GM18498 (cell line): ENCODE measurements at regions not wholly inside any gene's neighbourhood (a gene's known extent, or its start where the extent isn't known, plus 50 kb on each side); places are given as distances from the start of the nearest gene placed in this dataset.

Experiments used
- ATAC-seq: cut with Tn5 transposase; IDR thresholded peaks from one replicate; pipeline ENCODE4 v1.9.1; 2021; ENCODE audit warnings: mild to moderate bottlenecking, moderate library complexity; ENCODE audit not compliant: unreplicated experiment

DNA sequence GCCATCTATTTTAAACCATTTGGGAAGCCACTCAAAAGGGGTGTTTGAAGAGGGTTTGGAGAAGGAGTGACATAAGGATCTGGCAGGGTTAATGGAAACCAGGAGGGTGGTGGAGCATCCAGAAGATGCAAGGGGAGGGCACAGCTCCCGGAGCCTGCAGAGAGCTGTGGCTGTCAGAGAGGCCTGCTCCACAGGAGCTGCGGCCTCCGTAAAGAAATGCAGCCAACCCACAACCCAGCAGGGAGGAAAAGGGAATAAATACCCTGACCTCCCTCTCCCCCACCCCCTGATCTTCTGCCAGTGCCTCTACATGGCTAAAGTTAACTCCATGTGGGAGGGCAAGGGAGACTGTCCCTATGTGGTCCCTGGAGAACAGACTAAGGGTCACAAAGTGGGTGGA lies 567.1 kb upstream of the POU3F3 start:
- no peak for ATAC-seq

DNA sequence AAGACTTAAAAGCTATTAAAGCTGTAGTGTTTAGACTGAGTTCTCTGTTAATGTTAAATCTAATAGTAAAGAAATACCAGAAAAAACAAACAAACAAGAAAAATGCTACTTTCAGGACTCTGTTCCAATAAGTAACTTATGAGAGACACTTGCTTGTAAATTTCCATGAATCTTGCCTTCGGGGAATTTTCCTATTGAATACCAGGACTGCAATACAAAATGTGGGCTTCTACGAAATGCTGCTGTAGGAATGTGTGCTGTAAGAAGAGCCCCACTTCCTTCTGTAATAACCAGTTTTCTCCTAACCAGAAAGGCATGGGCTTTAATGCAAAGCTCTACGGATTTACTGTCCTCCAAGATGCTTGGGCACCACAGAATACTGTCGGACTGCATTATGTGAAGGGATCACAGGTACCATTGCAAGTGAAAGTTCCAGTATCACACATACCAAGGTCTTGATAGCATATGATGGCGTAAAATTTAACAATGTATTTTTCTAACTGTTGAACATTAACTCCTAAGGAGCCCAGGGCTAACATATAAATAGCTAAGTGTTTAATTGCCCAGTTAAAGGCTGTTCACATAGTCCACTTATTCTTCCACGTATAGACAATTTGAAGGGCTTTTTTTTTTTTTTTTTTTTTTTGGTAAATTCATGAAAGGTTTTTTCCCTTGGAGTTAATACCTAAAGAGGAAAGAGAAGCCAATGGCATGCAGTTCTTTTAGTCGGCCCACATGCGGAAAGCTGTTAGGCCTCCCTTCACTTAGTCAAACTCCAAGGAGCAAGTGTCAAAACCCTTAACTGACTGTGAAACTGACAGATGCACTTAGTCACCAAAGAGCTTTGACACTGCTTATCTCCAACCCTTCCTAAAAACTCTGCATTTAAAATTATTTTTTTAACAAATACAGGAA lies 564.0 kb upstream of the POU3F3 start:
- ATAC-seq: no peak

- ATAC-seq: no peak
Measured at GRCh38 chr2:104290566-104290891, 563.4 kb upstream of the POU3F3 start.

- no peak for ATAC-seq
Measured at GRCh38 chr2:104312684-104313083, 541.2 kb upstream of the POU3F3 start.

DNA sequence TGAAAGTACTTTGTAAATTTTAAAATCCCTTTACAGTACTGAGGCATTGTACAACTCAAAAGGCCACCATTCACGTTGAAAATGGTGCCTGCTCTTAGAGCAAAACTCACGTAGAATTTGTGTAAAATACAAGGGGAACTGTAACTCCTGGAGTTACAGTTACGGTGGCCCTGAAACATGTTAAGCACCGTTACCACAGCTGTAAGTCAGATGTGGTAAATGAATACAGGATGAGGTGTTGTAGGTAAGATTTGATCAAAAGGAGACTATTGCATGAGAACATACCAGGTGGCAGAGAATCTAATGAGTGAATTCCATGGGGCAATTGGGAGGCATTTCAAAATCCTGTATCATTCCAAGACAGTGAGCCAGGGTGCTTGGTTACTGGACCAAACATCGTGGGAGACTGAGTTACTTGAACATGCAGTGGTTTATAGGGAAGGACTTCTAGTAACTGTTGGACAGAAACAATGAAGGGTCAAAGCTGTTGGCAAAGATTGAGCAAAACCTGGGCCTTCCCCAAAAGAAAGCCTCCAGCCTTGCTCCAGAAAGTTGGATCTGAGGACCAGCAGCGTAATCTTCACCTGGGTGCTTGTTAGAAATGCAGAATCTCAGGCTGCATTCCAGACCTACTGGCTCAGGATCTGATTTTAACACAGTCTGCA lies 535.8 kb upstream of the POU3F3 start:
- ATAC-seq: no peak

DNA sequence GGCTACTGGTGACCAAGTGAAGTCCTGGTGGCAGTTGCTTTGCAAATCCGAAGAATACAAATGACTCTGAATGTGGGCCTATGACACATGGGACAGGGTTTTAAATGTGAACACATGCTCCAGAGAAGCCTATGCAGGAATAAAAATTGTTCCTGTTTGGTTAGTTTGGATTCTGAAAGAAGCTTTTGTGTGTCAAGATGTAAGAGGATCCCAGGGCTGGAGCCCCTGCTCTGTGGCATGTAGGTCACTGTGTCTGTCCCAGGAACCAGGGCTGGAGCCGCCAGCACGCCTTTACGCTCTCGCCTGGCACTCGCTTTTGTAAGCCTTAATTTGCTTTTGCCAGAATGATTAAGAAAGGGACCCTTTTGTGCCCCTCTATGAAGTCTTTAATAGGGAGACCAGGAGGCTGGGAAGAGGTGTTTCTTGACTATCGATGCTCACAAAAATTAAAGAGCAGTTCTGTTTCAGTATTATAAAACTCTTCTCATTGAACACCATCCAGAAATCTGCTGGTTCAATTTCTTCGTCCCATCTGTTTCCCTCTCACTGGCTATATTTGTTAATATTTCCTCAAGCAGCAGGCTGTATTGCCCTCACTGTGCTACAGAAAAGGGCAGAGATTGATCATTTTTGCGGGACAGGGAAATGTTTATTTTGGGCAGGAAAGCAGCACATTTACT lies 532.7 kb upstream of the POU3F3 start:
- ATAC-seq: no peak

- no peak for ATAC-seq
Measured at GRCh38 chr2:104321796-104322349, 532.0 kb upstream of the POU3F3 start.

DNA sequence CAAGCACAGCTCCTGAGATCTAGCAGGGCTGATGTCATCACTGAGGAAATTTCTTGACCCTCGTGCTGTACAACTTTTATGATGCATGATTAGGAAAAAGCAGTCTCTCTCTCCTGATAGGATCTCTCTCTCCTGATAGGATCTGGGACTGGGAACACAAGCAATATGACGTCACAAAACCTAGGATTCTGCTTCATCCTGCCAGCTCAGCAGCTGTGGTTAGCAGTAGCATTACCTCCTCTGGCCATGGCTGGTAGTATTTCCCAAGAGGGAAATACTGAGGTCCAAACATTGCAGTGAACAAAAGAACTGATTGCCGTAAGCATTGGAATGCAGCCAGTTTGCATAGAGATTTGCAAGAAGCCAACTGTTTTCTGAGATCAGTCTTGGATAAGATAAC lies 521.2 kb upstream of the POU3F3 start:
- ATAC-seq: no peak

DNA sequence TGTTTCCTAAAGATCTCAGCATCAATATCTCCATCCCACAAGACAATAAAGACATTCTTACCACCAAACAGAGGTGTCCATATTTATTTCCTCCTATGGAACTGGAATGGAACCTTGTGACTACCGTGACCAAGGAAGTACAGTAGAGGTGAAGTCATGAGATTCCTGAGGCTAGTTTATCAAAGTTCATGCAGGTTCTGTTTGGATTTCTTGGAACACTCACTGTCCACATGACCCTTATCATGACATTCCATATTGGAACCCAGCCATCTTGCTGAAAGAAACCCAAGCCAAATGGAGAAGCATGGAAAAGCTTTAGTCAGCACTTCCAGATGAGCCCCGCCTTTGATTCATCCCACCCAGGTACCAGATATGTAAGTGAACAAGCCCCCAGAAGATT lies 516.0 kb upstream of the POU3F3 start:
- ATAC-seq: no peak

DNA sequence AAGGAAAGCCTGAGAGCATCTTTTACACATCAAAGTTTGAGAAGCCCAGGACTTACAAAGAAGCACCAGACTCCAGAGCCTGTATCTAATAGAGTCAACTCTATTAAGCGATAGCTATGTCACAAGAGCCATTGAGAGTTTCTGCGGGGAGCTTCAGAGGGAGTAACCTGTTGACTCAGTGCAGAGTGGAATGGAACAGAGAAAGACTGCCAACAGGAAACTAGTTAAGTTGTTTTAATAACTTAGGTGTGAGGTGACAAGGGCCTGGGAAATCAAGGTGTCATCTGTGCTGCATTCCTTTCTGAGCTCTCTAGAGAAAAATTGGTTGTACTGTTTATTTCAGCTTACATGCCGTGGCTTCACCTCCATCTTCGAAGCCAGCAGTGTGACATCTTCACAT lies 513.8 kb upstream of the POU3F3 start:
- no peak for ATAC-seq

DNA sequence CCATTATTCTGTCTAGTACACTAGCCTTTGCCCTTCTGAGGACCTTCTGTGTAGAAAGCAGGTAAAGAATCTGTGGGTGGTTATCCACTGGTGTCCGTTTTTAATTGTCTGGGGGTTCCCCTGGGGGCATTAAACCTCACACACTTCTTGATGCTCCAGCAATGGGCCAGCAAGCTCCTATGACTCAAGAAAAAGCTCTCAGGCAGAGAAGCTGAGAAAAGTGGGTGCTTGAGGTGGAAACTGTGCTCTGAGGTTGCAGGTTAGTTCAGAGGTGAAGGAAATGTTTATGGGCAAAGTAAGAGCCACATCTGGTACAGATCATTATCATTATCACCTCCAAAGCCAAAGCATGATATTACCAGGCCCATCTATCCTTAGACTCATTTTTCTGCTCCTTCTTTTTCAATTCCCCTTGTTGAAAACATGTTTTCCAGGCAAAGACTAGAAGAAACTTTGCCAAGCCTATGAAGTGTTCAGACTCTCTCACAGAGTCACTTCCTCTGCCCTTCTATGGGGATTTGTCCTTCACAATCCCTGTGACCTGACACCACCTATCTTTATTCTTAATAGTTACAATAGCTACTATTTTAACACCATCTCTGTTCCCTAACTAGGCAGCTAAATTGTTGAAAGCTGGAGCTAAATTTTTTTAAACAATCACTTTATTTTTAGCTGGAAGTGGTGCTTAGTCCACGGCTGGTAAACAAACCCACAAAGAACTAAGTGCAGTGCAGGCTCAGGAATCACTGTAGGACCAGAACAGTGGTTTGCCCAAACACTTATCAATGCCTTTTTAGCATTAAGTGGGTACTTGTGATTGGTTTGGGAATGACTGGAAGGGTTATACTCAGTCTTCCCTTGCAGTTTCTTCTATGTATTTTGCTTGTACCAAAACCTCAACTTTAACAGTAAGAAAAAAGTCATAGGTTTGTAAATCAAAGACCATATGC lies 512.8 kb upstream of the POU3F3 start:
- no peak for ATAC-seq

- no peak for ATAC-seq
Measured at GRCh38 chr2:104344306-104344705, 509.6 kb upstream of the POU3F3 start.

DNA sequence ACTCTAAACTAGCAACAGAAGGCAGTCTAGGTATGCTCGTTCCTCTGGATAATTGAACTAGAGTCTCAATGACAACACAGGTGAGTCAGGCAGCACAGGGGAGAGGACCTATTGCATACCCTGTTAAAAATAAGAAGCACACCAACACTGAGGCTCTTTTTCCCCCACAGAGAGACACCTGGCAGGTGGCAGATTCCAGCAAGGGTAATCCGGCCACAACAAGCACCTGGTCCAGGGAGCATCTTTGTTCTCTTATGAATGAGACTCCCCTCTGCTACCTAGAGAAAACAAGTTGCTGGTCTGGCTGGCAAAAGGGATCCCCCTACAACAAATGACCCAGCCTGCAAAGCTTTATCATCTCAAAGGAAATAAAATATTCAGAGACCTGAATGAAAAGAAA lies 508.9 kb upstream of the POU3F3 start:
- no peak for ATAC-seq

- ATAC-seq: no peak
Measured at GRCh38 chr2:104358122-104358521, 495.8 kb upstream of the POU3F3 start.

- ATAC-seq: no peak
Measured at GRCh38 chr2:104361414-104361813, 492.5 kb upstream of the POU3F3 start.

- ATAC-seq: no peak
Measured at GRCh38 chr2:104368089-104368488, 485.8 kb upstream of the POU3F3 start.

DNA sequence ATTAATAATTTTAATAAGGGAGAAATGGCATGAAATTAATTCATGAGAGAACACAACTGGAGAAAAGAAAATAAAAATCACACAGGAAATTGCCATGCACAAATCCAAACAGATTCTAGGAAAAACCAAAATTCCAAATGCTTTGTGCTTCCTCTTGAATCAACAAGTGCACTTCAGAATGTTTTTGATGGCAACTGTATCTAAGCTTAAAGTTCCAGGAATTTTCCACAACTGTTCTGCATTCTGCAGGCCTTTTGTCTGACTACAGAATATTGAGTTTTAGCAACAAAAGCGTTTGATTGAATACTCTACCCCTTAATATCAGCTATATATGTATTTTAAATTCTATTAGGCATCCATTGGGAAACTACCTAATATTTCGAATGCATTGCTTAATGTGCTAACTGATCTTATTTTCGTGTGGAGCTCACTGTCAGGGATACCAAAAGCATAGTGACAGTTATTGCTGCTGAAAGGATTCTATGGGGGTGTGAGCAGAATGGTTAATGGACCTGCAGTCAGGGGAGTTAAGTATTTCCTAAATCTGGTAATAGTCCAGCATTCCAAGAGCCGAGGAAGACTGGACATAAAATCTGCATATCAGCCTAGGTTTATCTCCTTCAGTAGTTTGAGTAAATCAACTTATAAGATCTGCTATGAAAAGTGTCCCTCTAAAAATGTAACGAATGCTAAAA lies 482.7 kb upstream of the POU3F3 start:
- ATAC-seq: no peak

DNA sequence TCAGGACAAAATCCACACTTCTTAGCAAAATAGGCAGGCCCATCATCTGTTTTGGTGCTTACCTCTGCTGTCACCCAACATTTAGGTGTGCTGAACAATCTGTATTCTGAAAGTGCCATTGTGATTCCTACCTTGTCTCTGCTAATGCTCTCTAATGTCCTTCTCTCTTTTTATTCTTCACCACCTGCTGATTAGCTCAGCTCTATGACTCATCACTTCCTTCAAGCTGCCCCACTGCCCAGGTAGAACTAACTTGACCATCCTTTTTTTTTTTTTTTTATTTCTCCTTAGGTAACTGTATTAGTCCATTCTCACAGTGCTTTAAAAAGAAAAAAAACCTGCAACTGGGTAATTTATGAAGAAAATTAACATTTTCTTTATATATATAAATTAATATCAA lies 478.7 kb upstream of the POU3F3 start:
- no peak for ATAC-seq

GRCh38 chr2:104378853-104379374 lies 475.0 kb upstream of the POU3F3 start:
- ATAC-seq: peak; percentile 75

GRCh38 chr2:104384961-104385360 lies 469.0 kb upstream of the POU3F3 start:
- no peak for ATAC-seq
